ENCODE measurements at regions not wholly inside any gene's neighbourhood (a gene's known extent, or its start where the extent isn't known, plus 50 kb on each side); places are given as distances from the start of the nearest gene placed in this dataset.
A peak's percentile ranks its signal among the peaks of the same experiment; 100 is the strongest.

DNA sequence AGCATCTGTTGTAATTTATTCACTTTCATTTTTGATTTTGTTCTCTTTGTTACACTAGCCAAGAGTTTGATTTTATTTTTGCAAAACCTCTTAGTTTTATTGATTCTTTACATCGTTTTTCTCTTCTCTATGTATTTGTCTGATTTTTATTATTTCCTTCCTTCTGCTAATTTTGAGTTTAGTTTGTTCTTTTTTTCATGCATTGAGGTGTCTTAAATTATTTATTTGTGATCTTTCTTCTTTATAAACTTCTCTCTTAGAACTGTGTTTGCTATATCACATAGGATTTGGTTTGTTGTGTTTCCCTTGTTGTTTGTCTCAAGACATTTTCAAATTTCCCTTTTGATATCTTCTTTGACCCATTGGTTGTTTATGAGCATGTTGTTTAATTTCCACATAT lies 51.7 kb upstream of the NFKBIA start:
- DNase-seq, result no peak

GRCh38 chr14:35458442-35458841 lies 53.9 kb upstream of the NFKBIA start:
- no peak for DNase-seq

- DNase-seq, result no peak
Measured at GRCh38 chr14:35459776-35460175, 55.2 kb upstream of the NFKBIA start.

DNA sequence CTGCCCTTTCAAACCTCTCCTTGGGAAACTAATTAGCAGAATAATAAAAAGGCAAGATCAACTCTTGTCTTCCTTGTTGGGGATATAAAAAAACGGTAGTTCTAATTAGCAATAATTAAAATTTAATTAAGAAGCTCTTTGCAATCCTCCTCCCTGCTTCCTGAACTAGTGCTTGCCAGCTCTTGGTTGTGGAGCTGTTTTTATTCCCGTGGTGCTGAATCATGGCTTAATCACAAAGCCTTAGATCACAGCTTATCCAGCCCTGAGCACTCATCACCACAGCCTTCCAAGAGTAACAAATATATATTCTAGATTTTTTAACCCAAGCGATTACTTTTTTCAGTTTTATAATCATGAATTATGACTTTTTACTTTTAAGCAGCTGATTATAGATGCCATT lies 63.2 kb upstream of the INSM2 start:
- DNase-seq, result no peak

- peak; percentile 39 for DNase-seq
Measured at GRCh38 chr14:35471803-35472202, 62.2 kb upstream of the INSM2 start.

GRCh38 chr14:35474323-35474722 lies 59.6 kb upstream of the INSM2 start:
- no peak for DNase-seq

DNA sequence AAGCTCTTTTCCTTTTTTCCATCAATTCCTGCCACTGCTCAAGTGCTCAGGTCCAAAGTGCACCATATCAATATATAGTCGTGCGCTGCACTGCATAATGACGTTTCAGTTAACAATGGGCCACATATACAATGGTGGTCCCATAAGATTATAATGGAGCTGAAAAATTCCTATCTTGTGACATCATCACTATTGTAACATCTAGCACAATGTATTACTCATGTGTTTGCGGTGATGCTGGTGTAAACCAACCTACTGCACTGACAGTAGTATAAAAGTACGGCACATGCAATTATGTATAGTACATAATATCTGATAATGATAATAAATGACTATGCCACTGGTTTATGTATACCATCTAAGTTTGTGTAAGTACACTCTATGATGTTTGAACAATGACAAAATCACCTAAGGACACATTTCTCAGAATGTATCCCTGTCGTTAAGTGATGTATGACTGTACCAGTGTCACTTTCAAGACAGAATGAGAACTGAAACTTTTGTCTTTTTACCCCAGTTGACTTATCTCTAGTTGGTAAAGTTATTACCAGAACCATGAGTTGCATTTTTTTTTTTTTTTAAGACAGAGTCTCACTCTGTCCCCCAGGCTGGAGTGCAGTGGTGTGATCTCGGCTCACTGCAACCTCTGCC lies 53.7 kb upstream of the INSM2 start:
- DNase-seq, result no peak

DNA sequence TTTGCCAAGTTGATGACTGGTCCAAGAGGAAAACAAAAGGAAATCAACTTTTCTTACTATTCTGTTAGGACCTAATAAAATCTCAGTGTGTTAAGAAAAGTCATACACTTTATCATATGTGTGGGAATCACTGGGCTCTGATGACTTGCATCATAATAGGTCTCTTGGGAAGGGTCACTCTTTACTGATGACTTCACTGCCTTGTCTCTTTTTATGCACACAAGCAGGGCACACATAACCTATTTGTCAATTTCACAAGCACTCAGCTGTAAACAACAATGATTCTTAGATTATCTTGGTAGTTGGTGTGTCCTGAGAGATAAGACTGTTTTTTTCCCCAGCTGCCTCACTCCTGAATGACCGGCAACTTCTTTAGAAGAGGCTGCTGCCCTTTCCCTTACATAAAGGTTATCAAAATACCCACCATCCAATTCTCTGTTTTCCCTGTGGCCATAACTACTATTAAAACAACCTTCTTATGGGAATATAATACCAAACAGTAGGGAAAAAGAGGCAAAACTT lies 50.9 kb upstream of the INSM2 start:
- DNase-seq, result no peak

All from NCI-H774 (cell line).